ENCODE measurements at regions not wholly inside any gene's neighbourhood (a gene's known extent, or its start where the extent isn't known, plus 50 kb on each side); places are given as distances from the start of the nearest gene placed in this dataset.

DNA sequence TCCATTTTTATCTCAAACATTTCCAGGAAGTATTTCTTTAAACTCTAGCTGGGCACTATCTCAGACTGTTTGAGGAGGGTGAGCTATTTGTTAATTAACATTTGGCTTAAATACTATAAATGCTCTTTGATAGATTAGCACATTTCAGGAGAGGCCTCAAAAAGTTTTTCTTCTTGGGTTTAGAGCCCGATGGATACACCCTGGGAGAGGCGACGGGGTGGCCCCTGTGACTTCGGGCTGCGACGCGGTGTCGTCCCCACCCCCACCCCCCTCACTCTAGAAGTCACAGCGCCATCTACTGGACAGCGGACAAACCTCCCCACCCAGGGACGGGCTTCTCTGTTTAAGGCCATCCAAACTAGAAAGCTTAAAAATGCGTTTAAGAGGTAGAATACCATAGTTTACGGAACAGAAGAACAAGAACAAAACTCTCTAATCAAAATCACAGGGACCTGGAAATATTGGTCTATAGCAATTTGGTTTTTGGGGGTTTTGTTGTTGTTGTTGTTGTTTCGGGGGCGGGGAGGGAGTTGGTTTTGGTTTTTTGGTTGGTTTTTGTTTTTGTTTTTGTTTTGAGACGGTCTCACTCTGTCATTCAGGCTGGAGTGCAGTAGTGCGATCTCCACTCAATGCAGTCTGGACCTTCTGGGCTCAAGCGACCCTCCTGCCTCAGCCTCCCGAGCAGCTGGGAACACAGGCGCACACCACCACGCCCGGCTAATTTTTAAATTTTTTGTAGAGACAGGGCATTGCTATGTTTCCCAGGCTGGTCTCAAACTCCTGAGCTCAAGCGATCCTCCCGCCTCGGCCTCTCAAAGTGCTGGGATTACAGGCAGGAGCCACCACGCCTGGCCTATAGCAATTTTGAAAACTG, 254.4 kb downstream of the C16orf95 start:
- in situ Hi-C loops (cut with MboI) = loop anchor here (5.0 kb wide), 1 partner anchor 501 kb away; no protein-coding TSS in a partner anchor
- no peak for TF ChIP-seq EZH2 (IDR thresholded peaks at IDR 0.05; ENCODE audit: insufficient read depth, poor library complexity, severe bottlenecking)
- TF ChIP-seq EZH2phosphoT487 (IDR thresholded peaks at IDR 0.05; ENCODE audit: insufficient read depth, low read depth) = no peak
- H2AFZ ChIP-seq = 0 out of 2 replicates have a peak overlapping the region, but pooled peaks have one; percentile 45

DNA sequence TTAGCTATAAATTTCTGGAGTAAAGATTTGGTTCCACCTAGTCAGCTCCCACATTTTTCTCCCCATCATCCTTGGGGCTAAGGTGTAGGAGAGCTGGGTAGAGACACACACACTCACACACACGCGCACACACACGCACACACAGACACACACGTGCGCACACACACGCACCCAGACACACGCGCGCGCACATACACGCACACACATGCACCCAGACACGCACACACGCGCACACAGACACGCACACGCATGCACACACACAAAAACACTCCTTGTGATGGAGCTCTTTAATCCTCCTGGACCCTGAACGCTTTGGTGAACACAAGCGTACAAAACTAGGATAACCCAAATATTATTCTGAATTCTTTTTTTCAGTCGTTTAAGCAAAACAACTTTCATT, 253.6 kb downstream of the C16orf95 start:
- TF ChIP-seq EZH2 (IDR thresholded peaks at IDR 0.05; ENCODE audit: insufficient read depth, poor library complexity, severe bottlenecking) = no peak
- TF ChIP-seq EZH2phosphoT487 (IDR thresholded peaks at IDR 0.05; ENCODE audit: insufficient read depth, low read depth) = no peak
- Histone ChIP-seq H3K9me3 (ENCODE audit: low read depth) (no peaks in the 10 kb centered on the region), H3K4me2 (ENCODE audit: unreplicated experiment) (no peak overlapping the region), H4K20me1 (ENCODE audit: insufficient read depth) (no peaks in the 10 kb centered on the region), H3K27me3 (replicated peaks; ENCODE audit: insufficient read depth) (peaks cover 24% of the 10 kb centered on the region), H3K4me3 (no peak overlapping the region), H2AFZ (no peak overlapping the region), H3K4me1 (ENCODE audit: insufficient read depth) (no peaks in the 10 kb centered on the region), H3K79me2 (ENCODE audit: insufficient read depth) (no peaks in the 10 kb centered on the region), H3K36me3 (ENCODE audit: low read depth) (no peaks in the 10 kb centered on the region), H3K9me2 (ENCODE audit: insufficient read depth) (no peaks in the 10 kb centered on the region), H3K9ac (no peak overlapping the region), H3K27ac (no peak overlapping the region), H3F3A (ENCODE audit: insufficient read depth) (no peaks in the 10 kb centered on the region)
- no peak for DNase-seq
- WGBS, 2 experiments (ENCODE audit: low coverage in 1 of 2, low lambda C conversion rate in 2 of 2, missing lambda C conversion rate in 2 of 2) = 90 to 92% methylated on average over 19 of the region's 19 CpGs
- in situ Hi-C loops (cut with MboI) = loop anchor here (5.0 kb wide), 1 partner anchor 501 kb away; no protein-coding TSS in a partner anchor

More for the DNA sequence above, 254.4 kb downstream of the C16orf95 start:
- no peaks in the 10 kb centered on the region for H3K4me1 ChIP-seq (ENCODE audit: insufficient read depth)
- no peaks in the 10 kb centered on the region for H3K9me2 ChIP-seq (ENCODE audit: insufficient read depth)
- peak; percentile 82 for DNase-seq
- H3K9ac ChIP-seq = no peak overlapping the region
- no peaks in the 10 kb centered on the region for H3F3A ChIP-seq (ENCODE audit: insufficient read depth)
- no peaks in the 10 kb centered on the region for H3K9me3 ChIP-seq (ENCODE audit: low read depth)
- H3K4me2 ChIP-seq (ENCODE audit: unreplicated experiment) = peak overlapping the region; percentile 82
- H3K4me3 ChIP-seq = peak overlapping the region; percentile 59
- H3K27ac ChIP-seq = no peak overlapping the region
- H3K79me2 ChIP-seq (ENCODE audit: insufficient read depth) = no peaks in the 10 kb centered on the region
- H4K20me1 ChIP-seq (ENCODE audit: insufficient read depth) = no peaks in the 10 kb centered on the region
- WGBS, 2 experiments (ENCODE audit: low coverage in 1 of 2, low lambda C conversion rate in 2 of 2, missing lambda C conversion rate in 2 of 2) = 35 to 45% methylated on average over 21 to 26 of the region's 26 CpGs
- H3K27me3 ChIP-seq (replicated peaks; ENCODE audit: insufficient read depth) = peaks cover 19% of the 10 kb centered on the region
- H3K36me3 ChIP-seq (ENCODE audit: low read depth) = no peaks in the 10 kb centered on the region

DNA sequence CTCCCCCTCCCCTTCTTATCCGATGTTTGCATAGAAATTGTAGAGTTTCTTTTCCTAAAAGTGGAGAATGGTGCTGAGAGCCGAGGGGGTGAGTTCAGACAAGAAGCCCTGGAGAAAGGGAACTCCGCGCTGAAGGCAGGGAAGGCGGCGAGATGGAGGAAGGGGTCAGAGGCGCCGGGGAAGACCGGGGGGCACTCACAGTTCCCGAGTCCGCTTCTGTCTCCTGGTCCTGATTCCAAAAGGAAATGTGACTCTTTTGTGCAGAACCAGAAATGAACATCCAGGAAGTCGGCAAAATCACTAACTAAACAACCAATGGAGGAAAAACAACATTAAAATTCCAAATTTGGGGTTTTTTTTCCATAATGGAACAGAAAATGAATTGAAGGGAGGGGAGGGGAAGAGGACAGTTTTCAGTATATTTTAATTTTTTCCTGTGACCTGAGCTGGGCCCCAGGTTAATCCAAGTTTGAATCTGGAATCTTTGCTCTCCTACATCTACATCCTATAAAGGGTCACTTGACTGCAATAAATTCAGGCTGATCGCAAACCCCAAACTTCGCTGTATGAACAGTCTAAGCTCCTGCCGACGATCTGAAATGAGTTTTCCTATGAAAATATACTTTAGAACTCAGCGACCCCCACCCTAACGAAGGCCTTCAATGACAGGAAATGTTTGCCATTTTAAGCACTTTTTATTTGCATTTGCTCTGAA, 252.3 kb downstream of the C16orf95 start:
- no peak overlapping the region for H3K9ac ChIP-seq
- in situ Hi-C loops (cut with MboI) = loop anchor here (5.0 kb wide), 1 partner anchor 503 kb away; no protein-coding TSS in a partner anchor
- no peaks in the 10 kb centered on the region for H3K9me2 ChIP-seq (ENCODE audit: insufficient read depth)
- no peak overlapping the region for H2AFZ ChIP-seq
- no peaks in the 10 kb centered on the region for H3F3A ChIP-seq (ENCODE audit: insufficient read depth)
- TF ChIP-seq EZH2phosphoT487 (IDR thresholded peaks at IDR 0.05; ENCODE audit: insufficient read depth, low read depth) = no peak
- no peak for TF ChIP-seq EZH2 (IDR thresholded peaks at IDR 0.05; ENCODE audit: insufficient read depth, poor library complexity, severe bottlenecking)
- 36 to 41% methylated on average over 18 of the region's 18 CpGs for WGBS, 2 experiments (ENCODE audit: low coverage in 1 of 2, low lambda C conversion rate in 2 of 2, missing lambda C conversion rate in 2 of 2)
- no peaks in the 10 kb centered on the region for H4K20me1 ChIP-seq (ENCODE audit: insufficient read depth)
- H3K27me3 ChIP-seq (replicated peaks; ENCODE audit: insufficient read depth) = peaks cover 35% of the 10 kb centered on the region
- no peak for DNase-seq
- H3K4me1 ChIP-seq (ENCODE audit: insufficient read depth) = no peaks in the 10 kb centered on the region
- H3K79me2 ChIP-seq (ENCODE audit: insufficient read depth) = no peaks in the 10 kb centered on the region
- H3K36me3 ChIP-seq (ENCODE audit: low read depth) = no peaks in the 10 kb centered on the region
- H3K4me2 ChIP-seq (ENCODE audit: unreplicated experiment) = no peak overlapping the region
- no peak overlapping the region for H3K27ac ChIP-seq
- no peak overlapping the region for H3K4me3 ChIP-seq
- H3K9me3 ChIP-seq (ENCODE audit: low read depth) = no peaks in the 10 kb centered on the region

DNA sequence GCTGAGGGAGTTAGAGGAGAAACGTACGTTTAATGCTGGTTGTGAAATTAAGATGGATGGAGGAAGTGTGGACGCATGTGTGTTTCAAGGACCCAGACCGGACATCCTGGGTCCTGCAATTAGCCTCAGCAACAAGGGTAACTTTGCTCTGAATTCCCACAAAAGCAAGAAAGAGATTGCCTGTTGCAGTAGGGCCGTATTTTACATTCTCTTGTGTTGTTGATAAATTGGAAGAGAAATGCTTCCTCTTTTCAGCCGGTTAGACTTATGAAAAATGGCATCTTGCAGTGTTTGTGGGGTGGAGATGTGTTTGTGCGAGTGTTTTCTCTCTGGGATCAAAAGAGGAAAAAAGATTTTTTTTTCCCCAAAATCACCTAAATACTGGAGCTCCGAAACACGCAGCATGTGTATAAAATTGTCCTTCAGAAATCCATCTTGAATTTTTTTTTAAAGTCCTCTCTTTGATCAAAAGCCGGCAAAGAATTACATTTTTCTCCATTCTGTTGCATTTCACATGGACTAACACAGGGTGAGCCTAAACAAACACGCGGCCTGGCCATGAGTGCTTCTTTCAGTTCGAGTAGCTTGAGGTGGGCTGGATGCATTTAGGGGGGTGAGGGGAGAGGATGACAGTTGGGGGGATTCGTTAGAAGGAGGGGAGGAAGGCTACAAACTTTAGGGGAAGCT, 251.6 kb downstream of the C16orf95 start:
- Histone ChIP-seq H3K27me3 (replicated peaks; ENCODE audit: insufficient read depth) (peaks cover 36% of the 10 kb centered on the region), H3K9me3 (ENCODE audit: low read depth) (no peaks in the 10 kb centered on the region), H3K4me3 (no peak overlapping the region), H3F3A (ENCODE audit: insufficient read depth) (no peaks in the 10 kb centered on the region), H3K79me2 (ENCODE audit: insufficient read depth) (no peaks in the 10 kb centered on the region), H4K20me1 (ENCODE audit: insufficient read depth) (no peaks in the 10 kb centered on the region), H3K4me2 (ENCODE audit: unreplicated experiment) (no peak overlapping the region), H2AFZ (no peak overlapping the region), H3K4me1 (ENCODE audit: insufficient read depth) (no peaks in the 10 kb centered on the region), H3K27ac (no peak overlapping the region), H3K9ac (no peak overlapping the region), H3K36me3 (ENCODE audit: low read depth) (no peaks in the 10 kb centered on the region), H3K9me2 (ENCODE audit: insufficient read depth) (no peaks in the 10 kb centered on the region)
- in situ Hi-C loops (cut with MboI) = no loop called here
- no peak for TF ChIP-seq EZH2 (IDR thresholded peaks at IDR 0.05; ENCODE audit: insufficient read depth, poor library complexity, severe bottlenecking)
- no peak for TF ChIP-seq EZH2phosphoT487 (IDR thresholded peaks at IDR 0.05; ENCODE audit: insufficient read depth, low read depth)
- DNase-seq = no peak
- 70 to 75% methylated on average over 14 of the region's 14 CpGs for WGBS, 2 experiments (ENCODE audit: low coverage in 1 of 2, low lambda C conversion rate in 2 of 2, missing lambda C conversion rate in 2 of 2)

Measured in GM23248 (cell line).